HepG2 (cell line): ENCODE measurements at regions not wholly inside any gene's neighbourhood (a gene's known extent, or its start where the extent isn't known, plus 50 kb on each side); places are given as distances from the start of the nearest gene placed in this dataset.

Experiments
- ATAC-seq: fragments of 200-7000 bp; cut with Tn5 transposase; 3 replicates; pipeline ENCODE4 v1.9.1; 2020; ENCODE audit warnings: mild to moderate bottlenecking, moderate library complexity
- BruUV-seq: library from RNA; stranded (reverse); fragments of 400-500 nt; replicated peaks from 2 replicates; lab custom pipeline; 2021; lab: Mats Ljungman, UMichigan
- CTCF ChIA-PET: fragments of 300-600 bp; formaldehyde crosslinking; extraction: SDS; loops from one replicate; lab custom pipeline; 2021; ENCODE audit warnings: low total read pairs, inconsistent platforms, low intra/inter-chr PET ratio; lab: Yijun Ruan, JAX
- POLR2A ChIA-PET: fragments of 350-600 bp; sonication (Branson Sonifier 250); formaldehyde crosslinking; loops from one replicate; lab custom pipeline; 2020; ENCODE audit warnings: antibody characterized with exemption, inconsistent platforms; lab: Yijun Ruan, JAX
- DNase-seq: peaks from one replicate; pipeline ENCODE4 v3.0.0-alpha.2; 2015; ENCODE audit warnings: low spot score
- FAIRE-seq: peaks from 3 replicates; lab custom pipeline; 2011; peaks lifted over from hg19 to GRCh38; lab: Jason Lieb, UNC
- H2AFZ ChIP-seq: one replicate; pipeline ENCODE4 v1.6.1; 2011; ENCODE audit warnings: low read length, inconsistent platforms
- H3K27ac ChIP-seq: fragments of 300-600 bp; 3 replicates; pipeline ENCODE4 v1.8.0; 2011; ENCODE audit warnings: mixed run types, mild to moderate bottlenecking, mixed read lengths, low read length, inconsistent platforms; ENCODE audit not compliant: insufficient read depth; ENCODE audit errors: extremely low read length
- H3K27me3 ChIP-seq, 2 experiments: fragments of 200-600 bp in 1 of 2; 2 replicates in 1 of 2; 3 replicates in 1 of 2; pipeline versions ENCODE4 v1.6.0 to v1.8.0; 2011; ENCODE audit warnings: low read length in 2 of 2, mild to moderate bottlenecking in 2 of 2, moderate library complexity in 2 of 2, inconsistent platforms in 1 of 2; ENCODE audit not compliant: insufficient read depth in 2 of 2, control insufficient read depth in 1 of 2
- H3K36me3 ChIP-seq, 2 experiments: fragments of 200-600 bp in 1 of 2; replicated peaks in 1 of 2; 2 replicates in 1 of 2; 3 replicates in 1 of 2; pipeline versions ENCODE4 v1.5.1 to v1.8.0; 2011; ENCODE audit warnings: low read length in 2 of 2, inconsistent platforms in 1 of 2; ENCODE audit not compliant: insufficient read depth in 2 of 2, control insufficient read depth in 1 of 2
- H3K4me1 ChIP-seq: 2 replicates; pipeline ENCODE4 v1.5.1; 2012; ENCODE audit warnings: low read length, inconsistent platforms; ENCODE audit not compliant: insufficient read depth
- H3K4me2 ChIP-seq: 2 replicates; pipeline ENCODE4 v1.6.0; 2011; ENCODE audit warnings: low read depth, low read length, inconsistent platforms
- H3K4me3 ChIP-seq, 3 experiments: fragments of 200-600 bp in 1 of 3; sonication (generic), shearing (Covaris generic) in 1 of 3; replicated peaks in 1 of 3; 2 replicates each; pipeline ENCODE4 v1.5.1; 2011 to 2016; ENCODE audit warnings: low read length in 3 of 3, inconsistent platforms in 2 of 3, low read depth in 2 of 3, mild to moderate bottlenecking in 2 of 3, control low read depth in 1 of 3, mixed read lengths in 1 of 3; ENCODE audit not compliant: insufficient read depth in 1 of 3
- H3K79me2 ChIP-seq: one replicate; pipeline ENCODE4 v1.6.1; 2011; ENCODE audit warnings: low read length, inconsistent platforms; ENCODE audit not compliant: insufficient read depth
- H3K9ac ChIP-seq: 2 replicates; pipeline ENCODE4 v1.6.0; 2011; ENCODE audit warnings: mild to moderate bottlenecking, low read depth, low read length, inconsistent platforms; ENCODE audit not compliant: insufficient read depth
- H3K9me3 ChIP-seq: 2 replicates; pipeline ENCODE4 v1.5.1; 2012; ENCODE audit warnings: mild to moderate bottlenecking, low read length
- H4K20me1 ChIP-seq: 2 replicates; pipeline ENCODE4 v1.6.0; 2011; ENCODE audit warnings: inconsistent platforms, mild to moderate bottlenecking, low read length, moderate library complexity; ENCODE audit not compliant: insufficient read depth
- ATF2 ChIP-seq: sonication (generic); formaldehyde crosslinking; IDR thresholded peaks from 2 replicates; pipeline ENCODE4 v1.4.0; 2020; ENCODE audit warnings: missing genetic modification reagents
- CEBPB ChIP-seq: IDR thresholded peaks from 2 replicates; pipeline ENCODE4 v1.6.1; 2011; ENCODE audit warnings: low read depth, low read length, improper control_type of control experiment, borderline replicate concordance
- CERS6 ChIP-seq: sonication (generic); formaldehyde crosslinking; IDR thresholded peaks from 2 replicates; pipeline ENCODE4 v1.5.0; 2020; ENCODE audit warnings: missing genetic modification reagents
- FOXO4 ChIP-seq: sonication (generic); formaldehyde crosslinking; conservative IDR thresholded peaks from 2 replicates; pipeline ENCODE4 v1.8.1; 2023; ENCODE audit warnings: missing genetic modification reagents
- GABPA ChIP-seq, 2 experiments: IDR thresholded peaks; 2 replicates each; pipeline ENCODE4 v1.6.1; 2011 to 2016; ENCODE audit warnings: low read depth in 2 of 2, low read length in 1 of 2, missing biosample characterization in 1 of 2, missing genetic modification characterization in 1 of 2
- MTA1 ChIP-seq: sonication (generic); formaldehyde crosslinking; IDR thresholded peaks from 2 replicates; pipeline ENCODE4 v1.4.0; 2020; ENCODE audit warnings: missing genetic modification reagents, mild to moderate bottlenecking, borderline replicate concordance
- NFAT5 ChIP-seq: sonication (generic); formaldehyde crosslinking; IDR thresholded peaks from 2 replicates; pipeline ENCODE4 v1.4.0; 2020; ENCODE audit warnings: missing genetic modification reagents
- RBFOX2 ChIP-seq: fragments of 200-400 bp; formaldehyde crosslinking; IDR thresholded peaks from 2 replicates; pipeline ENCODE4 v1.6.1; 2017; ENCODE audit warnings: low read depth, mild to moderate bottlenecking, low read length
- RFX1 ChIP-seq: fragments of 450-650 bp; IDR thresholded peaks from 2 replicates; pipeline ENCODE4 v1.6.1; 2017
- SAP130 ChIP-seq: IDR thresholded peaks from 2 replicates; pipeline ENCODE4 v1.6.1; 2016; ENCODE audit warnings: low read depth
- SMAD1 ChIP-seq: sonication (generic); formaldehyde crosslinking; IDR thresholded peaks from 2 replicates; pipeline ENCODE4 v1.4.0; 2020; ENCODE audit warnings: missing genetic modification reagents, low read depth, mild to moderate bottlenecking, borderline replicate concordance
- ZBTB14 ChIP-seq: sonication (generic); formaldehyde crosslinking; IDR thresholded peaks from 2 replicates; pipeline ENCODE4 v1.4.0; 2020; ENCODE audit warnings: missing genetic modification reagents
- ZFX ChIP-seq: sonication (generic); formaldehyde crosslinking; IDR thresholded peaks from 2 replicates; pipeline ENCODE4 v1.4.0; 2020; ENCODE audit warnings: mild to moderate bottlenecking, low read depth, missing genetic modification reagents, moderate library complexity
- ZNF414 ChIP-seq: sonication (generic); formaldehyde crosslinking; IDR thresholded peaks from 2 replicates; pipeline ENCODE4 v1.5.0; 2020; ENCODE audit warnings: missing genetic modification reagents
- WGBS: methylation state at CpG from one replicate; pipeline ENCODE4 v1.1.6; 2017; ENCODE audit warnings: low lambda C conversion rate; 5-methylcytosine and 5-hydroxymethylcytosine counted together
- in situ Hi-C: cut with HindIII; loops from 2 replicates; pipeline ENCODE4 v1.10.0; 2017; ENCODE audit warnings: low pct_unique_long_range_greater_than_20kb; ENCODE audit not compliant: extremely low pct_ligation_motif_present
- intact Hi-C: fragments of 100-400 bp; cut with micrococcal nuclease; formaldehyde crosslinking; loops from one replicate; pipeline ENCODE4 v1.10.0; 2022; ENCODE audit not compliant: unreplicated experiment

GRCh38 chr7:85336086-85336485 lies 149.2 kb upstream of the SEMA3D start:
- intact Hi-C loops = no loop called here
- no peak for FAIRE-seq
- H3K9ac ChIP-seq = no peak overlapping the region
- no peak for TF ChIP-seq CERS6 (CRISPR knock-in tag)
- no peak for TF ChIP-seq ATF2 (CRISPR knock-in tag)
- TF ChIP-seq RFX1 = no peak
- no peak for TF ChIP-seq RBFOX2
- TF ChIP-seq ZFX = no peak
- no peak for TF ChIP-seq ZBTB14 (CRISPR knock-in tag)
- TF ChIP-seq SAP130 (CRISPR knock-in tag) = no peak
- no peak for TF ChIP-seq GABPA (IDR thresholded peaks at IDR 0.05; ENCODE audit: low read depth, low read length)
- TF ChIP-seq GABPA (CRISPR knock-in tag; IDR thresholded peaks at IDR 0.05; ENCODE audit: low read depth) = no peak
- no peak for TF ChIP-seq ZNF414
- no peak for TF ChIP-seq NFAT5 (CRISPR knock-in tag)
- no peak for TF ChIP-seq MTA1 (CRISPR knock-in tag)
- no peak for TF ChIP-seq SMAD1 (CRISPR knock-in tag)
- TF ChIP-seq FOXO4 (CRISPR knock-in tag) = no peak
- TF ChIP-seq CEBPB = no peak

More at GRCh38 chr7:85336086-85336485, 149.2 kb upstream of the SEMA3D start:
- ATAC-seq (no peak), DNase-seq (no peak)
- Histone ChIP-seq H3K79me2 (no peaks in the 10 kb centered on the region), H2AFZ (no peak overlapping the region), H3K27me3 (no peaks in the 10 kb centered on the region), H3K4me3 (no peak overlapping the region), H4K20me1 (no peaks in the 10 kb centered on the region), H3K36me3 (no peaks in the 10 kb centered on the region), H3K4me2 (no peak overlapping the region), H3K4me1 (no peaks in the 10 kb centered on the region), H3K9me3 (no peaks in the 10 kb centered on the region), H3K27ac (no peak overlapping the region)
- ChIA-PET CTCF (no interaction called here), POLR2A (no interaction called here)
- 0% methylated on average over 1 of the region's 1 CpG for WGBS
- in situ Hi-C loops = no loop called here
- BruUV-seq = no TSS peak
